GM19397 (cell line): ENCODE measurements at regions not wholly inside any gene's neighbourhood (a gene's known extent, or its start where the extent isn't known, plus 50 kb on each side); places are given as distances from the start of the nearest gene placed in this dataset.

ENCODE experiments used
- ATAC-seq: cut with Tn5 transposase; IDR thresholded peaks from one replicate; pipeline ENCODE4 v1.9.1; 2021; ENCODE audit warnings: mild to moderate bottlenecking, moderate library complexity; ENCODE audit not compliant: unreplicated experiment

GRCh38 chr13:107079423-107080049, 511.6 kb upstream of the ARGLU1 start:
- no peak for ATAC-seq

- no peak for ATAC-seq
Measured at GRCh38 chr13:107078229-107078765, 510.4 kb upstream of the ARGLU1 start.

GRCh38 chr13:107076801-107077200, 508.9 kb upstream of the ARGLU1 start:
- ATAC-seq, result no peak

- ATAC-seq, result no peak
Measured at GRCh38 chr13:107075576-107075975, 507.6 kb upstream of the ARGLU1 start.

GRCh38 chr13:107070792-107071191, 502.9 kb upstream of the ARGLU1 start:
- no peak for ATAC-seq

- ATAC-seq, result no peak
Measured at GRCh38 chr13:107069108-107069776, 501.3 kb upstream of the ARGLU1 start.

- no peak for ATAC-seq
Measured at GRCh38 chr13:107067381-107067780, 499.4 kb upstream of the ARGLU1 start.

GRCh38 chr13:107066355-107066754, 498.4 kb upstream of the ARGLU1 start:
- ATAC-seq, result no peak

GRCh38 chr13:107065036-107065435, 497.1 kb upstream of the ARGLU1 start:
- ATAC-seq, result no peak

GRCh38 chr13:107057028-107057631, 489.2 kb upstream of the ARGLU1 start:
- ATAC-seq, result no peak

- ATAC-seq, result no peak
Measured at GRCh38 chr13:107043021-107043956, 475.4 kb upstream of the ARGLU1 start.

- no peak for ATAC-seq
Measured at GRCh38 chr13:107035778-107036177, 467.8 kb upstream of the ARGLU1 start.

- ATAC-seq, result no peak
Measured at GRCh38 chr13:107035186-107035585, 467.2 kb upstream of the ARGLU1 start.

GRCh38 chr13:107034236-107034872, 466.4 kb upstream of the ARGLU1 start:
- no peak for ATAC-seq

GRCh38 chr13:107031716-107032115, 463.8 kb upstream of the ARGLU1 start:
- no peak for ATAC-seq

GRCh38 chr13:107028751-107029150, 460.8 kb upstream of the ARGLU1 start:
- ATAC-seq, result no peak

GRCh38 chr13:107025991-107026390, 458.1 kb upstream of the ARGLU1 start:
- no peak for ATAC-seq

GRCh38 chr13:107023335-107023734, 455.4 kb upstream of the ARGLU1 start:
- ATAC-seq, result no peak

GRCh38 chr13:107020393-107020792, 452.5 kb upstream of the ARGLU1 start:
- no peak for ATAC-seq

- ATAC-seq, result no peak
Measured at GRCh38 chr13:107018285-107018684, 450.3 kb upstream of the ARGLU1 start.
